Upper lobe of right lung (tissue), 1 donor: ENCODE measurements at regions not wholly inside any gene's neighbourhood (a gene's known extent, or its start where the extent isn't known, plus 50 kb on each side); places are given as distances from the start of the nearest gene placed in this dataset.

ENCODE experiments used
- ATAC-seq: fragments of 200-7000 bp; cut with Tn5 transposase; one replicate; pipeline ENCODE4 v1.9.1; 2020; ENCODE audit warnings: mild to moderate bottlenecking, moderate library complexity
- DNase-seq: peaks from one replicate; pipeline ENCODE4 v3.0.0-alpha.2; 2020
- H3K27ac ChIP-seq: fragments of 200-600 bp; one replicate; pipeline ENCODE4 v1.8.0; 2022
- H3K27me3 ChIP-seq: fragments of 200-600 bp; one replicate; pipeline ENCODE4 v1.8.0; 2022; ENCODE audit warnings: mild to moderate bottlenecking
- H3K36me3 ChIP-seq: fragments of 200-600 bp; one replicate; pipeline ENCODE4 v1.8.0; 2022
- H3K4me1 ChIP-seq: fragments of 200-600 bp; one replicate; pipeline ENCODE4 v1.8.0; 2022
- H3K4me3 ChIP-seq: fragments of 200-600 bp; one replicate; pipeline ENCODE4 v1.8.0; 2022; ENCODE audit warnings: mild to moderate bottlenecking
- H3K9me3 ChIP-seq: fragments of 200-600 bp; one replicate; pipeline ENCODE4 v1.8.0; 2022
- intact Hi-C: fragments of 100-400 bp; cut with DNase I; formaldehyde crosslinking; loops from one replicate; pipeline ENCODE4 v1.11.0; 2022
- TF ChIP-seq, protein P1 (sequence below): fragments of 200-600 bp; IDR thresholded peaks from one replicate; pipeline ENCODE4 v1.8.0; 2022; ENCODE audit warnings: antibody characterized with exemption
- donor health status: DM: no; HTN: yes; CAD: no; lungs with severe emphysema.

DNA sequence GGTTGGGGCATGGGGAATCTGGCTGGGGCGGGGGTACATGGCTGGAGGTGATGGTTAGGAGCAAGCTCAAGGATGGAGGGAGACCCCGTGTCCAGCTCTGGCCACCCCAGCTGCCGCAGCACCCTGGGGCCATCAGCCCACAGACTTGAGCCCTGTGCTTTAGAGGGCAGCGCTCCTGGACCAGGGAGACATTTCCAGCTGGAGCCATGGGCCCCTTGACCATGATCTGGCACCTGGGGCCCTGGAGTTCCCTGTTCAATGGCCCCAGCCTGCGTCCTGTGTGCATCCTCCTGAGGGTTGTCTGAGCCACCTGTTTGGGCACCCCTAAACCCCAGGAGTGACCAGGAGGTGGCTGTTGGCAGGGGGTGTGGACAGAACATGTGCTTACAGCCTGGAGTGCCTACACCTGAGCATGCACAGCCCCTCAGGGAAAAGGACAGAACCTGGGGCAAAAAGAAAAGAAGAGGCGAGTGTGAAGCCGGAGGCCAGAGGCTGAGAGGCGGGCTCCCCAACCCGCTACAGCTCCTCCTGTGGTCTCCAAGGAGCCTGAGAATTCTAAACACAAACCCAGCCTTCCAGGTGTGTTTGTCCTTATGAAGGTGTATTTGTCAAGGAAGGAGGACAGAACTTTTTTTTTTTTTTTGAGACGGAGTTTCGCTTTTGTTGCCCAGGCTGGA lies 126.7 kb downstream of the C9orf50 start:
- Histone ChIP-seq H3K4me3 (peak overlapping the region; percentile 71), H3K36me3 (peaks cover 9% of the 10 kb centered on the region), H3K4me1 (peaks cover 59% of the 10 kb centered on the region), H3K27ac (peak overlapping the region; percentile 91), H3K27me3 (no peaks in the 10 kb centered on the region), H3K9me3 (no peaks in the 10 kb centered on the region)
- DNase-seq (no peak), ATAC-seq (no peak)
- TF ChIP-seq, protein P1, sequence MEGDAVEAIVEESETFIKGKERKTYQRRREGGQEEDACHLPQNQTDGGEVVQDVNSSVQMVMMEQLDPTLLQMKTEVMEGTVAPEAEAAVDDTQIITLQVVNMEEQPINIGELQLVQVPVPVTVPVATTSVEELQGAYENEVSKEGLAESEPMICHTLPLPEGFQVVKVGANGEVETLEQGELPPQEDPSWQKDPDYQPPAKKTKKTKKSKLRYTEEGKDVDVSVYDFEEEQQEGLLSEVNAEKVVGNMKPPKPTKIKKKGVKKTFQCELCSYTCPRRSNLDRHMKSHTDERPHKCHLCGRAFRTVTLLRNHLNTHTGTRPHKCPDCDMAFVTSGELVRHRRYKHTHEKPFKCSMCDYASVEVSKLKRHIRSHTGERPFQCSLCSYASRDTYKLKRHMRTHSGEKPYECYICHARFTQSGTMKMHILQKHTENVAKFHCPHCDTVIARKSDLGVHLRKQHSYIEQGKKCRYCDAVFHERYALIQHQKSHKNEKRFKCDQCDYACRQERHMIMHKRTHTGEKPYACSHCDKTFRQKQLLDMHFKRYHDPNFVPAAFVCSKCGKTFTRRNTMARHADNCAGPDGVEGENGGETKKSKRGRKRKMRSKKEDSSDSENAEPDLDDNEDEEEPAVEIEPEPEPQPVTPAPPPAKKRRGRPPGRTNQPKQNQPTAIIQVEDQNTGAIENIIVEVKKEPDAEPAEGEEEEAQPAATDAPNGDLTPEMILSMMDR: no peak
- intact Hi-C loops: loop anchor here (10.0 kb wide), 1 partner anchor 309 kb away; no protein-coding TSS in a partner anchor

DNA sequence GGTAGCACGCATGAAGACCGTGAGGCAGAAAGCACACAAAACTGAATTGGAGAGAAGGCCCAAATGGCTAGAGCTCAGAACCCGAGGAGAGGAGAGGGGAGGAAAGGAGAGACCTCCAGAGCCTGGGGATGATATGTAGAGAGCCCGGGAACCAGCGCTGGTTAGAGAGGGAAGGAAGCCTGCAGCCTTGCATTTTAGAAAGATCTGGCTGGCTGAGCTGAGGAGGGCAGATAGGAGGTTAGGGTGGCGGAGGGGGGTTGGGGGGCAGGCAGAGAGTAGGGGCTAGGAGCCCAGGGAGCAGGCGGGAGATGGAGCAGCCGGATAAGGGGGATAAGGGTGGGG lies 127.2 kb downstream of the C9orf50 start:
- intact Hi-C loops: loop anchor here (10.0 kb wide), 1 partner anchor 309 kb away; no protein-coding TSS in a partner anchor
- TF ChIP-seq, protein P1: no peak
- no peak overlapping the region for H3K27ac ChIP-seq
- no peaks in the 10 kb centered on the region for H3K9me3 ChIP-seq
- no peaks in the 10 kb centered on the region for H3K27me3 ChIP-seq
- ATAC-seq (no peak), DNase-seq (no peak)
- peaks cover 9% of the 10 kb centered on the region for H3K36me3 ChIP-seq
- no peak overlapping the region for H3K4me3 ChIP-seq
- H3K4me1 ChIP-seq: peaks cover 59% of the 10 kb centered on the region

DNA sequence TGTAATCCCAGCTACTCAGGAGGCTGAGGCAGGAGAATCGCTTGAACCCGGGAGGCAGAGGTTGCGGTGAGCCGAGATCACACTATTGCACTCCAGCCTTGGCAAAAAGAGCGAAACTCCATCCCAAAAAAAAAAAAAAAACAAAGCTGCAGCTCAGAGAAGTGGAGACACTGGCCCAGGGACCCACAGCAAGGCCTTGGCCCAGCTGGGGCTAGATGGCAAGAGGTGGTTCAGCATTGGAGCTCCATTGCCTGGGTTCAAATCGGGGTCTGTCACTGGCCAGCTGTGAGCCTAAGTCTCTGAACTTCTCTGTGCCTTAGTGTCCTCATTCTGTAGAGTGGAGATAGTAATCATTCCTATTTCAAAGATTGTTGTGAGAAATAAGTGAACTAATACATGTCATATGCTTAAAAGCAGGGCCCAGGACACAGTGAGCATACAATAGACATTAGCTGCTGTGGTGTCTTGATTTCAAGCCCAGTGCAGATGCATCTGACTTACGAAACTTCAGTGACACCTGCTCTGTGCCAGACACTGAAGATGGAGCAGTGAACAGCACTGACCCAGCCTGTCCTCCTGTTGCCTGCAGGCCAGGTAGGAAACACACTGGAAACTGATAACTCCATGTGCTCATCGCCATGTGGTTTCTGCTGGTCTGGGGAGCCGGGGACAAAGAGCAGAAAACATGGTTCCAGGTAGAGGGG lies 127.7 kb downstream of the C9orf50 start:
- TF ChIP-seq, protein P1: no peak
- Histone ChIP-seq H3K27ac (no peak overlapping the region), H3K4me3 (no peak overlapping the region), H3K4me1 (peaks cover 56% of the 10 kb centered on the region), H3K9me3 (no peaks in the 10 kb centered on the region), H3K27me3 (no peaks in the 10 kb centered on the region), H3K36me3 (peaks cover 9% of the 10 kb centered on the region)
- no peak for ATAC-seq
- no peak for DNase-seq
- intact Hi-C loops: loop anchor here (10.0 kb wide), 1 partner anchor 308 kb away; no protein-coding TSS in a partner anchor

DNA sequence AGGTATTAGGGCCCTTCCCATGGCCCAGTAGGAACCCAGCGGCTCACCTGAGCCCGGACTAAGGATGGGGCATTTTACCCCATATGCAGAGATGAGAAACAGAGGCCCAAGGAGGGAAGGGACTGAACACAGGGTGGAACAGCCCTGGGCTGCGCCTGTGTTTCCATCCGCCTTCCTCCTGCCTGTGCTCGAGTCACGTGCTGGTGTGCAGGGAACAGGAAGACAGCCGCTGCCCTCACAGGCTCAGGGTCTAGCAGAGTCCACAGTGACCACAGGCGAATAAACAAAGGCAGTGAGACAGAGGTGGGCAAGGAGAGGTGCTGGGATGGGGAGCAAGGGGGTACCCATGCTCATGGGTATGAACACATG lies 129.4 kb downstream of the C9orf50 start:
- intact Hi-C loops: loop anchor here (10.0 kb wide), 1 partner anchor 307 kb away; no protein-coding TSS in a partner anchor
- Histone ChIP-seq H3K9me3 (no peaks in the 10 kb centered on the region), H3K36me3 (peaks cover 9% of the 10 kb centered on the region), H3K27ac (peak overlapping the region; percentile 98), H3K4me3 (peak overlapping the region; percentile 53), H3K27me3 (no peaks in the 10 kb centered on the region), H3K4me1 (peaks cover 61% of the 10 kb centered on the region)
- ATAC-seq (no peak), DNase-seq (peak; percentile 83)
- TF ChIP-seq, protein P1: no peak

DNA sequence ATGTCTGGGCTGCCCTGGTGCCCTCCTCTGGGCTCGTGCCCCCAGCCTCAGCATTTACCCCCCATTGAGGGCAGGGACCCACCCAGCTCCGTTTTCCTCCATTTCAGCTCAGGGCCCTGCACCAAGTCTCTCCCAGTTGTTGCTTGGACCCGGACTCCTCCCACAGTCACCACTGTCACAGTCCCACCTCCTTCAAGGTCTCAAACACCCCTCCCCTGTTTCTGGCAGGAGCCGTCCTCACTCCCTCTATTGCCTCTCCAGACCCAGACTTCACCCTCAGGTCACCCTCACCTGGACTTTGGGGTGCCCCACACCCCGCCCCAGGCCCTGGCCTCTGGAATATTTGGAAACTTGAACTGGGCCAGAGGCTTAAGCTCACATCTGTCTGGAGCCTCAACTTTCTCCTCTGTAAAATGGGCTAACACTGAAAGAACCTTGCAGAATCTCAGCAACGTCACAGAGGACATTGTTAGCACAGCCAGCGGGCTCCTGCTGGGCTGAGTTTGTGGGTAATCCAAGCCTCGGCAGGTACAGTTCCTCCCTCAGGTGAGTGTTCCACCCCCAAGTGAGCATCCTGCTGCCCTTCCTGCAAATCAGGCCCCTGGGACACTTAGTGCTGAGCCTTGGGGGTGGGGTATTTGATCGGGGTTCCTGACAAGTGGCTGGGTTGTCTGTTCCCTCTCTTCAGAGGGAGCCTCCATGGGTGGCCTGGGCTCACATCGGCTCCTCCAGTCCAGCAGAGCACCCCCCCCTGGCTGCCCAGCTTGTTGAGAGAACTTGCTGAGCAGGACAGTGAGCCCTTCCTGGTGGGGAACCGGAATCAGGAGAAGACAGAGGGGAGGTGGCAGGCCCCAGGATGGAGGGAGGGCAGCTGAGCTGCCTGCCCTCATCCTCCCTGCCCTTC lies 130.1 kb downstream of the C9orf50 start:
- Histone ChIP-seq H3K27me3 (no peaks in the 10 kb centered on the region), H3K27ac (peak overlapping the region; percentile 98), H3K9me3 (no peaks in the 10 kb centered on the region), H3K4me1 (peaks cover 67% of the 10 kb centered on the region), H3K4me3 (peak overlapping the region; percentile 53), H3K36me3 (peaks cover 9% of the 10 kb centered on the region)
- TF ChIP-seq, protein P1: no peak
- intact Hi-C loops: loop anchor here (10.0 kb wide), 1 partner anchor 306 kb away; no protein-coding TSS in a partner anchor
- ATAC-seq (no peak), DNase-seq (peak; percentile 76)
